GM23338 (cell line): ENCODE measurements at regions not wholly inside any gene's neighbourhood (a gene's known extent, or its start where the extent isn't known, plus 50 kb on each side); places are given as distances from the start of the nearest gene placed in this dataset.

Source experiments
- ATAC-seq: fragments of 200-7000 bp; cut with Tn5 transposase; 3 replicates; pipeline ENCODE4 v1.9.1; 2020
- DNase-seq: peaks from one replicate; pipeline ENCODE4 v3.0.0-alpha.2; 2015; ENCODE audit warnings: low spot score
- H2AFZ ChIP-seq: fragments of 200-600 bp; sonication (generic); 2 replicates; pipeline ENCODE4 v1.8.0; 2016; ENCODE audit warnings: antibody characterized with exemption, mild to moderate bottlenecking, moderate library complexity
- H3F3A ChIP-seq: fragments of 200-600 bp; sonication (generic); replicated peaks from 2 replicates; pipeline ENCODE4 v1.8.0; 2017; ENCODE audit warnings: antibody characterized with exemption, mixed run types, low read depth
- H3K27ac ChIP-seq: fragments of 200-600 bp; sonication (generic); 2 replicates; pipeline ENCODE4 v1.6.1; 2016; ENCODE audit warnings: low read depth
- H3K27me3 ChIP-seq: fragments of 200-600 bp; sonication (generic); 2 replicates; pipeline ENCODE4 v1.8.0; 2016; ENCODE audit warnings: mild to moderate bottlenecking, mixed run types, moderate library complexity; ENCODE audit not compliant: insufficient read depth
- H3K36me3 ChIP-seq: fragments of 200-600 bp; sonication (generic); 2 replicates; pipeline ENCODE4 v1.8.0; 2016; ENCODE audit warnings: mild to moderate bottlenecking; ENCODE audit not compliant: insufficient read depth
- H3K4me1 ChIP-seq: fragments of 200-600 bp; sonication (generic); 2 replicates; pipeline ENCODE4 v1.8.0; 2016; ENCODE audit warnings: mild to moderate bottlenecking, moderate library complexity; ENCODE audit not compliant: insufficient read depth
- H3K4me2 ChIP-seq: fragments of 200-600 bp; sonication (generic); 2 replicates; pipeline ENCODE4 v1.7.1; 2017; ENCODE audit warnings: mixed run types
- H3K4me3 ChIP-seq: fragments of 200-600 bp; sonication (generic); 2 replicates; pipeline ENCODE4 v1.6.1; 2016; ENCODE audit warnings: mixed run types
- H3K79me2 ChIP-seq: fragments of 200-600 bp; sonication (generic); replicated peaks from 2 replicates; pipeline ENCODE4 v1.8.0; 2017; ENCODE audit warnings: mild to moderate bottlenecking; ENCODE audit not compliant: insufficient read depth
- H3K9me2 ChIP-seq: fragments of 200-600 bp; sonication (generic); 2 replicates; pipeline ENCODE4 v1.8.0; 2017; ENCODE audit not compliant: insufficient read depth
- H4K20me1 ChIP-seq: fragments of 200-600 bp; sonication (generic); replicated peaks from 2 replicates; pipeline ENCODE4 v1.8.0; 2017; ENCODE audit warnings: mild to moderate bottlenecking; ENCODE audit not compliant: insufficient read depth
- H3K27ac Mint-ChIP-seq: 2 replicates; pipeline ENCODE4 v1.8.0; 2020; ENCODE audit warnings: inconsistent platforms, mild to moderate bottlenecking, moderate library complexity, mixed read lengths
- H3K27me3 Mint-ChIP-seq: 3 replicates; pipeline ENCODE4 v1.8.0; 2022; ENCODE audit warnings: low read depth, mild to moderate bottlenecking, moderate library complexity, mixed read lengths, inconsistent platforms; ENCODE audit not compliant: insufficient read depth, poor library complexity
- H3K36me3 Mint-ChIP-seq: 3 replicates; pipeline ENCODE4 v1.8.0; 2021; ENCODE audit warnings: low read depth, mild to moderate bottlenecking, inconsistent platforms, moderate library complexity, mixed read lengths
- H3K4me1 Mint-ChIP-seq: 3 replicates; pipeline ENCODE4 v1.8.0; 2020; ENCODE audit warnings: mild to moderate bottlenecking, inconsistent platforms, mixed read lengths
- H3K4me3 Mint-ChIP-seq: 3 replicates; pipeline ENCODE4 v1.8.0; 2021; ENCODE audit warnings: moderate library complexity, mild to moderate bottlenecking, inconsistent platforms, mixed read lengths
- H3K9me3 Mint-ChIP-seq: 3 replicates; pipeline ENCODE4 v1.8.0; 2020; ENCODE audit warnings: moderate library complexity, mild to moderate bottlenecking, inconsistent platforms, mixed read lengths
- CTCF ChIP-seq, 2 experiments: fragments of 200-600 bp in 1 of 2; sonication (generic) in 1 of 2; conservative IDR thresholded peaks; 2 replicates each; pipeline versions ENCODE4 v1.5.1 to v1.6.1; 2016 to 2017; ENCODE audit warnings: antibody characterized with exemption in 2 of 2, low read depth in 2 of 2, mild to moderate bottlenecking in 2 of 2, moderate library complexity in 1 of 2
- EZH2phosphoT487 ChIP-seq: fragments of 200-600 bp; sonication (generic); IDR thresholded peaks from one replicate; pipeline ENCODE4 v1.8.1; 2018; ENCODE audit warnings: antibody characterized with exemption; ENCODE audit not compliant: unreplicated experiment
- REST ChIP-seq: IDR thresholded peaks from one replicate; pipeline ENCODE4 v1.6.1; 2018; ENCODE audit warnings: antibody characterized with exemption; ENCODE audit not compliant: unreplicated experiment
- STAT1 ChIP-seq: IDR thresholded peaks from one replicate; pipeline ENCODE4 v1.6.1; 2016; ENCODE audit warnings: antibody characterized with exemption; ENCODE audit not compliant: unreplicated experiment
- ZNF114 ChIP-seq: fragments of 250-450 bp; sonication (Bioruptor Pico); IDR thresholded peaks from 2 replicates; pipeline ENCODE4 v1.5.0; 2020; ENCODE audit warnings: mild to moderate bottlenecking, moderate library complexity
- ZNF331 ChIP-seq: fragments of 250-450 bp; sonication (Bioruptor Pico); IDR thresholded peaks from 2 replicates; pipeline ENCODE4 v1.5.0; 2020; ENCODE audit warnings: low read depth, mild to moderate bottlenecking, moderate library complexity

- no peak for TF ChIP-seq REST
- TF ChIP-seq STAT1 = no peak
- no peak for TF ChIP-seq ZNF114 (CRISPR knock-in tag)
- TF ChIP-seq ZNF331 (CRISPR knock-in tag) = no peak
- no peak for TF ChIP-seq EZH2phosphoT487
These were observed 212.2 kb upstream of the SUCLG2 start (continued) for GRCh38 chr3:67866571-67866970.

GRCh38 chr3:67864587-67865183, 210.3 kb upstream of the SUCLG2 start:
- Histone ChIP-seq H3K4me2 (no peak overlapping the region), H3K27me3 (no peaks in the 10 kb centered on the region), H3K9me2 (0 out of 2 replicates have a peak, but pooled peaks cover under 1% of the 10 kb centered on the region), H3F3A (no peaks in the 10 kb centered on the region), H2AFZ (no peak overlapping the region), H3K4me1 (peaks cover 7% of the 10 kb centered on the region; the same call in 1 of the 2 replicates), H4K20me1 (no peaks in the 10 kb centered on the region), H3K36me3 (no peaks in the 10 kb centered on the region), H3K27ac (no peak overlapping the region), H3K79me2 (no peaks in the 10 kb centered on the region), H3K4me3 (no peak overlapping the region)
- H3K9me3 Mint-ChIP-seq = peaks cover 4% of the 10 kb centered on the region
- H3K27ac Mint-ChIP-seq = no peak overlapping the region
- no peak for ATAC-seq
- no peak for DNase-seq
- H3K4me1 Mint-ChIP-seq = no peaks in the 10 kb centered on the region
- H3K36me3 Mint-ChIP-seq = no peaks in the 10 kb centered on the region
- no peak overlapping the region for H3K4me3 Mint-ChIP-seq
- no peak for TF ChIP-seq ZNF331 (CRISPR knock-in tag)
- TF ChIP-seq CTCF (conservative IDR thresholded peaks at IDR 0.05; ENCODE audit: low read depth in 2 of 2) = no peak
- H3K27me3 Mint-ChIP-seq = no peaks in the 10 kb centered on the region

GRCh38 chr3:67863869-67864268, 209.5 kb upstream of the SUCLG2 start:
- TF ChIP-seq REST = no peak
- TF ChIP-seq CTCF (conservative IDR thresholded peaks at IDR 0.05; ENCODE audit: low read depth in 2 of 2) = peak; percentile 69 to 70
- DNase-seq (peak; percentile 86), ATAC-seq (peak; percentile 95)
- H3K4me3 Mint-ChIP-seq = no peak overlapping the region
- Histone ChIP-seq H2AFZ (peak overlapping the region; percentile 8; the same call in 1 of the 2 replicates), H3K27me3 (no peaks in the 10 kb centered on the region), H3K4me1 (peaks cover 7% of the 10 kb centered on the region; the same call in 1 of the 2 replicates), H3K79me2 (no peaks in the 10 kb centered on the region), H3K27ac (no peak overlapping the region), H3K4me3 (no peak overlapping the region), H3F3A (no peaks in the 10 kb centered on the region), H3K36me3 (no peaks in the 10 kb centered on the region), H3K9me2 (0 out of 2 replicates have a peak, but pooled peaks cover 4% of the 10 kb centered on the region), H3K4me2 (no peak overlapping the region), H4K20me1 (no peaks in the 10 kb centered on the region)
- no peaks in the 10 kb centered on the region for H3K36me3 Mint-ChIP-seq
- H3K9me3 Mint-ChIP-seq = peaks cover 4% of the 10 kb centered on the region
- no peaks in the 10 kb centered on the region for H3K27me3 Mint-ChIP-seq
- no peak overlapping the region for H3K27ac Mint-ChIP-seq
- H3K4me1 Mint-ChIP-seq = no peaks in the 10 kb centered on the region
